Stimulated activated CD4-positive, alpha-beta T cell treated with anti-CD3 and anti-CD28 coated beads, Interleukin-12 subunit alpha, Interleukin-12 subunit beta, amount 100 ng/mL, for 24 hours (primary cell): ENCODE measurements at regions not wholly inside any gene's neighbourhood (a gene's known extent, or its start where the extent isn't known, plus 50 kb on each side); places are given as distances from the start of the nearest gene placed in this dataset.

Experiments
- DNase-seq, 2 experiments: peaks; one replicate each; pipeline ENCODE4 v3.0.0-alpha.2; 2020; ENCODE audit warnings: low read depth in 2 of 2

- DNase-seq: no peak
Observed at GRCh38 chr6:1091900-1092299, 220.0 kb upstream of the FOXQ1 start.

GRCh38 chr6:1089859-1090258 lies 222.0 kb upstream of the FOXQ1 start:
- DNase-seq: no peak

GRCh38 chr6:1088492-1089001 lies 223.4 kb upstream of the FOXQ1 start:
- no peak for DNase-seq

GRCh38 chr6:1087154-1087843 lies 224.6 kb upstream of the FOXQ1 start:
- no peak for DNase-seq

GRCh38 chr6:1086446-1087153 lies 225.3 kb upstream of the FOXQ1 start:
- no peak for DNase-seq

GRCh38 chr6:1082285-1082935 lies 229.5 kb upstream of the FOXQ1 start:
- no peak for DNase-seq

GRCh38 chr6:1081551-1082284 lies 230.2 kb upstream of the FOXQ1 start:
- DNase-seq: no peak

GRCh38 chr6:1080453-1081337 lies 231.2 kb upstream of the FOXQ1 start:
- no peak for DNase-seq

- DNase-seq: no peak
Observed at GRCh38 chr6:1079525-1079924, 232.4 kb upstream of the FOXQ1 start.

- no peak for DNase-seq
Observed at GRCh38 chr6:1077478-1078416, 234.2 kb upstream of the FOXQ1 start.

GRCh38 chr6:1076531-1077459 lies 235.1 kb upstream of the FOXQ1 start:
- DNase-seq: no peak

GRCh38 chr6:1075880-1076279 lies 236.0 kb upstream of the FOXQ1 start:
- no peak for DNase-seq

GRCh38 chr6:1075444-1075843 lies 236.5 kb upstream of the FOXQ1 start:
- no peak for DNase-seq

- DNase-seq: no peak
Observed at GRCh38 chr6:1070085-1070521, 241.8 kb upstream of the FOXQ1 start.

GRCh38 chr6:1068905-1069304 lies 243.0 kb upstream of the FOXQ1 start:
- no peak for DNase-seq

GRCh38 chr6:1068068-1068467 lies 243.8 kb upstream of the FOXQ1 start:
- DNase-seq: no peak

GRCh38 chr6:1067346-1067745 lies 244.6 kb upstream of the FOXQ1 start:
- no peak for DNase-seq

GRCh38 chr6:1066449-1067090 lies 245.3 kb upstream of the FOXQ1 start:
- DNase-seq: no peak
